Stomach (tissue), 8 donors: ENCODE measurements at regions not wholly inside any gene's neighbourhood (a gene's known extent, or its start where the extent isn't known, plus 50 kb on each side); places are given as distances from the start of the nearest gene placed in this dataset.

Source experiments
- DNase-seq, 2 donors: peaks; one replicate each; pipeline versions ENCODE4 v3.0.0 to v3.0.0-alpha.2; 2013 to 2019
- H3K27ac ChIP-seq, 5 donors: fragments of 200-600 bp in 4 of 5; sonication (generic) in 4 of 5; one replicate each; pipeline ENCODE4 v1.5.1; 2013 to 2019; ENCODE audit warnings: mild to moderate bottlenecking in 1 of 5, moderate library complexity in 1 of 5
- H3K27me3 ChIP-seq, 3 donors: fragments of 200-600 bp; sonication (generic); one replicate each; pipeline ENCODE4 v1.5.1; 2017 to 2019; ENCODE audit warnings: mixed run types in 1 of 3
- H3K36me3 ChIP-seq, 4 donors: fragments of 200-600 bp; sonication (generic); 1 replicate in 3 of 4; 2 replicates in 1 of 4; pipeline ENCODE4 v1.5.1; 2016 to 2019
- H3K4me1 ChIP-seq, 4 donors: fragments of 200-600 bp; sonication (generic); one replicate each; pipeline ENCODE4 v1.5.1; 2016 to 2019
- H3K4me3 ChIP-seq, 4 donors: fragments of 200-600 bp; sonication (generic) in 3 of 4; one replicate each; pipeline ENCODE4 v1.5.1; 2016 to 2019; ENCODE audit warnings: mild to moderate bottlenecking in 1 of 4
- H3K9me3 ChIP-seq, 4 donors: fragments of 200-600 bp; sonication (generic); one replicate each; pipeline ENCODE4 v1.5.1; 2016 to 2019
- CTCF ChIP-seq, 7 experiments: fragments of 450-650 bp in 4 of 7; fragments of 200-600 bp in 3 of 7; sonication (generic) in 3 of 7; IDR thresholded peaks; one replicate each; pipeline ENCODE4 v1.5.1; 2016 to 2019; ENCODE audit warnings: antibody characterized with exemption in 7 of 7, control low read depth in 2 of 7, mild to moderate bottlenecking in 1 of 7
- EP300 ChIP-seq: sonication (generic); formaldehyde crosslinking; IDR thresholded peaks from one replicate; pipeline ENCODE4 v1.6.1; 2017; ENCODE audit warnings: antibody characterized with exemption
- POLR2A ChIP-seq, 4 donors: fragments of 450-650 bp; IDR thresholded peaks; one replicate each; pipeline ENCODE4 v1.6.1; 2016; ENCODE audit warnings: antibody characterized with exemption in 4 of 4, control low read depth in 2 of 4, mild to moderate bottlenecking in 1 of 4, moderate library complexity in 1 of 4
- POLR2AphosphoS5 ChIP-seq, 3 donors: sonication (generic); formaldehyde crosslinking; IDR thresholded peaks; one replicate each; pipeline ENCODE4 v1.6.1; 2016; ENCODE audit warnings: antibody characterized with exemption in 3 of 3
- WGBS, 5 donors: extraction: QIAGEN DNeasy Blood & Tissue Kit in 3 of 5; methylation state at CpG; one replicate each; pipeline versions ENCODE4 v1.1.5 to v1.1.7; 2013 to 2018; 5-methylcytosine and 5-hydroxymethylcytosine counted together
- intact Hi-C: fragments of 100-400 bp; cut with DNase I; formaldehyde crosslinking; loops from one replicate; pipeline ENCODE4 v1.15.1; 2023; ENCODE audit warnings: low total_unique reads
- donor health status: healthy with polysubstance abuse.
- donor health status: Bipolar disorder and iron deficiency.
- donor health status: healthy.

GRCh38 chr12:75683220-75683619, 171.8 kb upstream of the KRR1 start:
- TF ChIP-seq EP300: no peak
- no peak for TF ChIP-seq POLR2AphosphoS5 (IDR thresholded peaks at IDR 0.05)
- TF ChIP-seq CTCF (IDR thresholded peaks at IDR 0.05): no peak
- no peak for TF ChIP-seq POLR2A (IDR thresholded peaks at IDR 0.05)
- intact Hi-C loops: no loop called here
- Histone ChIP-seq H3K4me3 (no peak overlapping the region), H3K4me1 (no peaks in the 10 kb centered on the region), H3K9me3 (no peaks in the 10 kb centered on the region), H3K27me3 (no peaks in the 10 kb centered on the region), H3K36me3 (no peaks in the 10 kb centered on the region), H3K27ac (no peak overlapping the region)
- 92 to 98% (median 92%) methylated on average over 2 of the region's 2 CpGs for WGBS, 5 donors
- DNase-seq: no peak

- TF ChIP-seq POLR2A (IDR thresholded peaks at IDR 0.05): no peak
- TF ChIP-seq CTCF (IDR thresholded peaks at IDR 0.05): no peak
- TF ChIP-seq POLR2AphosphoS5 (IDR thresholded peaks at IDR 0.05): no peak
- TF ChIP-seq EP300: no peak
- H3K9me3 ChIP-seq: no peaks in the 10 kb centered on the region
- H3K27ac ChIP-seq: no peak overlapping the region
- DNase-seq: no peak
- intact Hi-C loops: no loop called here
- WGBS, 5 donors: 86 to 97% (median 95%) methylated on average over 5 of the region's 5 CpGs
- H3K36me3 ChIP-seq: no peaks in the 10 kb centered on the region
- no peaks in the 10 kb centered on the region for H3K4me1 ChIP-seq
- no peaks in the 10 kb centered on the region for H3K27me3 ChIP-seq
- H3K4me3 ChIP-seq: no peak overlapping the region
Observed at GRCh38 chr12:75677522-75677921, 166.1 kb upstream of the KRR1 start.

- Histone ChIP-seq H3K4me1 (no peaks in the 10 kb centered on the region), H3K27me3 (no peaks in the 10 kb centered on the region), H3K27ac (no peak overlapping the region), H3K9me3 (no peaks in the 10 kb centered on the region), H3K36me3 (no peaks in the 10 kb centered on the region), H3K4me3 (no peak overlapping the region)
- DNase-seq: no peak
- 92 to 94% (median 93%) methylated on average over 2 of the region's 2 CpGs for WGBS, 5 donors
- no peak for TF ChIP-seq EP300
- TF ChIP-seq CTCF (IDR thresholded peaks at IDR 0.05): no peak
- no peak for TF ChIP-seq POLR2AphosphoS5 (IDR thresholded peaks at IDR 0.05)
- TF ChIP-seq POLR2A (IDR thresholded peaks at IDR 0.05): no peak
- intact Hi-C loops: no loop called here
Observed at GRCh38 chr12:75674393-75674792, 163.0 kb upstream of the KRR1 start.

GRCh38 chr12:75672200-75672599, 160.8 kb upstream of the KRR1 start:
- Histone ChIP-seq H3K27ac (no peak overlapping the region), H3K36me3 (no peaks in the 10 kb centered on the region), H3K27me3 (no peaks in the 10 kb centered on the region), H3K4me1 (peaks cover under 1 to 7% (median 4%) of the 10 kb centered on the region in 4 donors), H3K4me3 (no peak overlapping the region), H3K9me3 (no peaks in the 10 kb centered on the region)
- no peak for DNase-seq
- TF ChIP-seq POLR2A (IDR thresholded peaks at IDR 0.05): no peak
- TF ChIP-seq POLR2AphosphoS5 (IDR thresholded peaks at IDR 0.05): no peak
- no peak for TF ChIP-seq CTCF (IDR thresholded peaks at IDR 0.05)
- TF ChIP-seq EP300: no peak
- intact Hi-C loops: no loop called here

GRCh38 chr12:75670216-75670615, 158.8 kb upstream of the KRR1 start:
- 64 to 87% (median 73%) methylated on average over 4 to 5 of the region's 5 CpGs for WGBS, 5 donors
- TF ChIP-seq POLR2AphosphoS5 (IDR thresholded peaks at IDR 0.05) (no peak), POLR2A (IDR thresholded peaks at IDR 0.05) (no peak), CTCF (IDR thresholded peaks at IDR 0.05) (no peak), EP300 (no peak)
- Histone ChIP-seq H3K4me1 (peaks cover 6 to 16% (median 10%) of the 10 kb centered on the region in 4 donors), H3K27me3 (no peaks in the 10 kb centered on the region), H3K36me3 (no peaks in the 10 kb centered on the region), H3K27ac (no peak overlapping the region), H3K9me3 (no peaks in the 10 kb centered on the region), H3K4me3 (no peak overlapping the region)
- intact Hi-C loops: no loop called here
- no peak for DNase-seq
